Lower leg skin (tissue), 4 donors: ENCODE measurements at regions not wholly inside any gene's neighbourhood (a gene's known extent, or its start where the extent isn't known, plus 50 kb on each side); places are given as distances from the start of the nearest gene placed in this dataset.

Experiments used
- DNase-seq, 2 donors: peaks; one replicate each; pipeline ENCODE4 v3.0.0-alpha.2; 2019; ENCODE audit warnings: low spot score in 2 of 2
- H3K4me3 ChIP-seq: fragments of 200-600 bp; sonication (generic); 2 replicates; pipeline ENCODE4 v1.5.1; 2017; ENCODE audit warnings: mild to moderate bottlenecking, low read depth; ENCODE audit not compliant: poor library complexity, severe bottlenecking
- POLR2A ChIP-seq, 2 donors: fragments of 450-650 bp; IDR thresholded peaks; one replicate each; pipeline ENCODE4 v1.6.1; 2016 to 2017; ENCODE audit warnings: antibody characterized with exemption in 2 of 2, mild to moderate bottlenecking in 1 of 2, moderate library complexity in 1 of 2
- WGBS, 2 donors: methylation state at CpG; one replicate each; pipeline ENCODE4 v1.1.5; 2018; 5-methylcytosine and 5-hydroxymethylcytosine counted together
- intact Hi-C: fragments of 100-400 bp; cut with DNase I; formaldehyde crosslinking; loops from one replicate; pipeline ENCODE4 v1.15.0; 2023; ENCODE audit warnings: low total_unique reads
- TF ChIP-seq, protein P1 (sequence below), 3 donors: fragments of 450-650 bp; IDR thresholded peaks; one replicate each; pipeline ENCODE4 v1.5.1; 2016; ENCODE audit warnings: antibody characterized with exemption in 3 of 3, mild to moderate bottlenecking in 3 of 3, moderate library complexity in 2 of 3

DNA sequence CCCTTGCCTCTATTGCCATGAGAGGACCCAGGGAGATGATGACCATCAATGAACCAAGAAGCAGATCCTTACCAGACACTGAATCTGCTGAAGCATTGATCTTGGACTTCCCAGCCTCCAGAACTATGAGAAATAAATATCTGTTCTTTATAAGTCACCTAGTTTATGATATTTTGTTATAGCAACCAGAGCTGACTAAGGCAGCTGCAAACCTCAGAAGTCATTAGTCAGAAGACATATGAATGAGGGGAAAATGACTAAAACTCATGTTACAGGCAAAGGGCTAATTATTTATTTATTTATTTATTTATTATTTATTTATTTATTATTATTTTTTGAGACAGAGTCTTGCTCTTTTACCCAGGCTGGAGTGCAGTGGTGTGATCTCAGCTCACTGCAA, 321.1 kb downstream of the TGFB2 start:
- DNase-seq: no peak
- intact Hi-C loops: no loop called here

DNA sequence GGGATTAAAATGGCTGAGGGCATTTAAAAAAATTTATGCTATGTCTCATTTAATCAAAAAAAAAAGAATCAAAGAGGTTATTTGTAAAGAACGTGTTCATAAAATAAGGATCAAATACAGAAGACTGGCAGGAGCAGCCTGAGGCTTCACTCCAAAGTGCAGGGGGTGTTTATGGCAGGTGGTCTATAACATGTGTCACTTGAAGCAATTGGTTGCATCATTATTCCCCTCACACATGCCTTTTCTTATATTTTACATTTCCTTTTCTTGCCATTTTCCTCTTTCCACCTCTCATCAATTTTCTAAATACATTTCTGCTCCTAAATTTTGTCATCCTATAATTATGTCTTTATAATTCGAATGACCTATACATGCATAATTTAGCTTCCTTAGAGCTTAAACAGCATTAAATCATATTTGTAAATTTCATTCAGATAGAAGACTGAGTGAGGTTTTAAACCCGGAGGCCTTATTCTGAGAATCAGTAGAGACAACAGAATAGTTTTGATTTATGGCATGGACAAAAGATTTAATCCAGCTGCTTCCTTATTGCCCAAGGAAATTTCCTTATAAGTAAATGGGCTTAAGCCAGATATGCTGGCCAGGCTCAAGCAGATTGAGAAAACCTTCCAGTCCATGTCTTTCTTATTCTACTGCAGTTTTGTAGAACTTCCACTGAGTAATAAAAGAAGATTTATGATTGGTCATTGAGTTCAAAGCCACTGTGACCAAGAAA, 322.8 kb downstream of the TGFB2 start:
- no peak overlapping the region for H3K4me3 ChIP-seq
- intact Hi-C loops: no loop called here
- no peak for DNase-seq
- TF ChIP-seq POLR2A (IDR thresholded peaks at IDR 0.05): no peak
- TF ChIP-seq, protein P1, sequence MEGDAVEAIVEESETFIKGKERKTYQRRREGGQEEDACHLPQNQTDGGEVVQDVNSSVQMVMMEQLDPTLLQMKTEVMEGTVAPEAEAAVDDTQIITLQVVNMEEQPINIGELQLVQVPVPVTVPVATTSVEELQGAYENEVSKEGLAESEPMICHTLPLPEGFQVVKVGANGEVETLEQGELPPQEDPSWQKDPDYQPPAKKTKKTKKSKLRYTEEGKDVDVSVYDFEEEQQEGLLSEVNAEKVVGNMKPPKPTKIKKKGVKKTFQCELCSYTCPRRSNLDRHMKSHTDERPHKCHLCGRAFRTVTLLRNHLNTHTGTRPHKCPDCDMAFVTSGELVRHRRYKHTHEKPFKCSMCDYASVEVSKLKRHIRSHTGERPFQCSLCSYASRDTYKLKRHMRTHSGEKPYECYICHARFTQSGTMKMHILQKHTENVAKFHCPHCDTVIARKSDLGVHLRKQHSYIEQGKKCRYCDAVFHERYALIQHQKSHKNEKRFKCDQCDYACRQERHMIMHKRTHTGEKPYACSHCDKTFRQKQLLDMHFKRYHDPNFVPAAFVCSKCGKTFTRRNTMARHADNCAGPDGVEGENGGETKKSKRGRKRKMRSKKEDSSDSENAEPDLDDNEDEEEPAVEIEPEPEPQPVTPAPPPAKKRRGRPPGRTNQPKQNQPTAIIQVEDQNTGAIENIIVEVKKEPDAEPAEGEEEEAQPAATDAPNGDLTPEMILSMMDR (IDR thresholded peaks at IDR 0.05): no peak
- WGBS, 2 donors: 67 to 71% methylated on average over 3 of the region's 3 CpGs

More for the DNA sequence above, 321.1 kb downstream of the TGFB2 start:
- H3K4me3 ChIP-seq: no peak overlapping the region
- TF ChIP-seq, protein P1 (IDR thresholded peaks at IDR 0.05): no peak
- no peak for TF ChIP-seq POLR2A (IDR thresholded peaks at IDR 0.05)

DNA sequence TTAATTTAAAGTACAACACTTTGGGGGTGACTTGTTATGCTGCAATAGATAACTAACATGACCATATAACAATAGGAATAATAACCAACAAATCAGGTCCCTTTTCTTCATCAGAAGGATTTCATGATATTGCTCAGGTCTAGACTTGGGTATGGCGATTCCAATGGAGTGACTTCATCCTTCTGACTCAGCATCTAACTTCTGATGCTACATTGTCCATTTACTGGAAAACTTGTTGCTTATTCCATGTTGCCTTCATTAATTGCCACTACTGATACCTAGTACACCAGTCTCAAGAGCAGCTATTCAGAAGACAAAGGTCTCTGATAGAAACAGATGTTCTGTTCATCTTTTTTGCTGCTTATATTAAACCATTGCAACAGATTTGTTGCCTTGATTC, 324.3 kb downstream of the TGFB2 start:
- WGBS, 2 donors: 85 to 97% methylated on average over 1 of the region's 1 CpG
- H3K4me3 ChIP-seq: no peak overlapping the region
- TF ChIP-seq POLR2A (IDR thresholded peaks at IDR 0.05): no peak
- TF ChIP-seq, protein P1 (IDR thresholded peaks at IDR 0.05): no peak
- intact Hi-C loops: no loop called here
- DNase-seq: no peak

DNA sequence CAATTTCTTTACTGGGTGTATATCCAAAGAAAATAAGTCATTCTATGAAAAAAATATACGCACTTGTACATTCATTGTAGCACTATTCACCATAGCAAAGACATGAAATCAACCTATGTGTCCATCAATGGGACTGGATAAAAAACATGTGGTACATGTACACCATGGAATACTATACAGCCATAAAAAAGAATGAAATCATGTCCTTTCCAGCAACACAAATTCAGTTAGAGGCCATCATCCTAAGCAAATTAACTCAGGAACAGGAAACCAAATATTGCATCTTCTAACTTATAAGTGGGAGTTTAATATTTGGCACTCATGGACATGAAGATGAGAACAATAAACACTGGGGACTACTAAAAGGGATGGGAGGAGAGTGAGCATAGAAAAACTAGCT, 325.7 kb downstream of the TGFB2 start:
- WGBS, 2 donors: 98% methylated on average over 1 of the region's 1 CpG
- no peak for DNase-seq
- no peak overlapping the region for H3K4me3 ChIP-seq
- TF ChIP-seq, protein P1 (IDR thresholded peaks at IDR 0.05): no peak
- no peak for TF ChIP-seq POLR2A (IDR thresholded peaks at IDR 0.05)
- intact Hi-C loops: no loop called here

DNA sequence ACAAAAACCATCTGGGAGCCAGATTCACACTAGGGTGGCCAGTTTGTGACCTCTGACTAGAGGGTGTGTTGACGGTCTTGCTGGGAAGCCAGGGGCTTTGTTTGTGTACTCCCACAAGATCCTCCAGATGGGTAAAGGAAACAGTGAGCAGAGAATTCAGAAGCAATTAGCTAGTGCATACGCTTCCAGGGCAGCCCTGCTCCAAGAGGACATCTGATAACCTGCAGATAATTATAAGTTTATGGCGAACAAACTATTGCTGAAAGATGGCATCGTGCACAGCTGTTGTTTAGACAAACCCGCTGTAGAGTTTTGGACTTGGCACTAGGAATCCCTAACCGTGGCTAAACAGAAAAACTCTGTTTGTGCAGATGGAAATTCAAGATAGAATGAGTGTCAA, 326.4 kb downstream of the TGFB2 start:
- WGBS, 2 donors: 36 to 39% methylated on average over 6 of the region's 6 CpGs
- DNase-seq: no peak
- no peak for TF ChIP-seq POLR2A (IDR thresholded peaks at IDR 0.05)
- TF ChIP-seq, protein P1 (IDR thresholded peaks at IDR 0.05): no peak
- no peak overlapping the region for H3K4me3 ChIP-seq
- intact Hi-C loops: no loop called here

DNA sequence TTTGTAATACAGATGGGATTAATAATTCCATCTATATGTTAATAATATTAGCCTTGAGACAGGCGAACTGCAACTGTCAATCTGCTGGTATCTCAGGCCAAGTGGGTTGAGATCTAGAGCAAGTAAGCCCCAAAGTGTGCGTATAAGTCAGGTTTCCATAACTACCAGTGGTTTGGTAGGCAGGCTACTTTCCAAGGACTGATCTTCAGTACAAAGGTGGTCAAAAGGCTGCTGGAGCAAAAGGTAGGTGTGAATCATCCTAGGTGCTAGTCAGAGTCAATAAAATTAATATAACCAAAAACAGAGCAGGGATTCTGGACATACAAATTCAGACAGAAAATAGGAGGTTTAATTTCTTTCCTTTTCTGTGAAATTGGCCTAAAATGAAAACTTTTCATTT, 328.0 kb downstream of the TGFB2 start:
- no peak for TF ChIP-seq POLR2A (IDR thresholded peaks at IDR 0.05)
- intact Hi-C loops: no loop called here
- no peak overlapping the region for H3K4me3 ChIP-seq
- WGBS, 2 donors: 88 to 90% methylated on average over 2 of the region's 2 CpGs
- DNase-seq: no peak
